IPS-15b (cell line): ENCODE measurements at regions not wholly inside any gene's neighbourhood (a gene's known extent, or its start where the extent isn't known, plus 50 kb on each side); places are given as distances from the start of the nearest gene placed in this dataset.

Experiments
- H3K27me3 ChIP-seq: one replicate; pipeline ENCODE4 v1.6.1; 2013; ENCODE audit warnings: low read length; ENCODE audit not compliant: control insufficient read depth, insufficient read depth
- H3K36me3 ChIP-seq: one replicate; pipeline ENCODE4 v1.6.1; 2013; ENCODE audit warnings: low read length; ENCODE audit not compliant: control insufficient read depth, insufficient read depth
- H3K4me1 ChIP-seq: one replicate; pipeline ENCODE4 v1.6.1; 2013; ENCODE audit warnings: mild to moderate bottlenecking, low read length; ENCODE audit not compliant: control insufficient read depth, insufficient read depth
- H3K4me3 ChIP-seq: one replicate; pipeline ENCODE4 v1.5.1; 2013; ENCODE audit warnings: low read depth, low read length
- H3K9ac ChIP-seq: one replicate; pipeline ENCODE4 v1.6.1; 2013; ENCODE audit warnings: low read depth, mild to moderate bottlenecking, low read length
- H3K9me3 ChIP-seq: one replicate; pipeline ENCODE4 v1.6.1; 2013; ENCODE audit warnings: mild to moderate bottlenecking, low read length; ENCODE audit not compliant: control insufficient read depth, insufficient read depth

DNA sequence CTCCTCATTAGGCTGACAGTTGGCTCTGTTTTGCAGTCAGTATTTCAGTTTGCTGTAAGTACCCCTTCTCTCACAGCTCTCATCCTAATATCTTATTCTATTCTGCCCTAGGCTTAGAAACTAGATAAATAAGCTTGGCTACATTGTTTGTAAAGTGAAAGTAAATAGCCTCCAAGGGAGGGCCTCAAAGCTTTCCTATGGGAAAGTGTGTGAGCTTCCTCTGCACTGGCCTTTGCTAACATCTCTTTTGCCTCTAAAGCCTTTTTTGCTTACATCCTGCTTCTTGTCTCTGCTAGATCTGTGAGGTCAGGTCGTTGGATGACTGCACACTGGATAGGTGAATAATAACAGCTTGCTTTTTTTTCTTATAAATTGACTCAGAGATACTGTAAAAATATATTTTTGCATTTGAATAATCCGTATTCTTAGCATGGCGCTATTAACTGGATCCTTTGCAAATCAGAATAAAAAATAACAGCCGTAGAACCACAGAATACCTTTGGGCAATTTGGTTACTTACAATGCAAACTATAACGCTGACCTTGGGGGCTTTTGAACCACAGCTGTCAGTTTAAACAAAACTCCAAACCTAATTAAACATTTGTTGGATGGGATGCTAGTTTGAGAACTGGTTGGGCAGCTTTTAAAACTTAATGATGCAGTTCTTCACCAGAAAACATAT lies 55.1 kb downstream of the TTC6 start:
- H3K36me3 ChIP-seq: no peaks in the 10 kb centered on the region
- peaks cover 7% of the 10 kb centered on the region for H3K4me1 ChIP-seq
- no peaks in the 10 kb centered on the region for H3K27me3 ChIP-seq
- no peak overlapping the region for H3K4me3 ChIP-seq
- no peak overlapping the region for H3K9ac ChIP-seq
- H3K9me3 ChIP-seq: no peaks in the 10 kb centered on the region

DNA sequence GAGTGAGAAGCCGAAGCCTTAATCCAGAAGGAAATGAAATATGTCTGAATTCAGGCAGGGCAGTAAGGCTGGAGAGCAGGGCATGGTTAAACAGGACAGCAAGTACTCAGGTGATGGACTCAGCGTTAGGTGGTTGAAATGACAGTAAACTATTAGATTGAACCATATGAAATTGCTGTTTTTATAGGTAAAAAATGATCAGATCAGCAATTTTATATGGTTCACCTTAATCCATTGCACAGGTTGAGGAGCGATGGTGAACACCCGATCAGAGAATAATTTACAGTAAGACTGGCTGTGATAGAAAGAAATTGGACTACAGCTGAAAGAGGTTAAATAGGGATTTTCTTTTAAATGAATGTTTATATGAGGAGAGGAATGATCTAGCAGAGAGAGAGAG lies 56.6 kb downstream of the TTC6 start:
- H3K9ac ChIP-seq: no peak overlapping the region
- H3K9me3 ChIP-seq: no peaks in the 10 kb centered on the region
- no peaks in the 10 kb centered on the region for H3K36me3 ChIP-seq
- no peak overlapping the region for H3K4me3 ChIP-seq
- H3K27me3 ChIP-seq: no peaks in the 10 kb centered on the region
- peaks cover 7% of the 10 kb centered on the region for H3K4me1 ChIP-seq

DNA sequence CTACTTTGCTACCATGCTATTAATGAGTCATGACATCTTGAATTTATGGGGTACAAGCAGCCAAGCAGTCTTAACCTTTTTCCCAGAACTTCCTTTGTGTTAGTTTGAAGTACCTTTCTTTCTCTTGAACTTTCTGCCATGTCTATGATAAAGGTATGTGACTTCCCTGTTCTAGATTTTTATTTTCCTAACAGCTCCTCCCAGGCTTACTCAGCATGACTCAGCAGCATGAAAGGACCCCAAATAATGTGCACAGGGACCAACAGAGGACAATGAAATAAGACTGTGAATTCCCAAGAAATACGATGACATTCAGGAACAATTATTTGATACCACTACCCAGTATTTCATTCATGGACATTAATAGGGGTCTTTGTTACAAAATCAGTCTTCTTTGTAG lies 60.0 kb downstream of the TTC6 start:
- Histone ChIP-seq H3K27me3 (no peaks in the 10 kb centered on the region), H3K36me3 (no peaks in the 10 kb centered on the region), H3K4me3 (no peak overlapping the region), H3K9me3 (no peaks in the 10 kb centered on the region), H3K9ac (no peak overlapping the region), H3K4me1 (peaks cover 4% of the 10 kb centered on the region)

DNA sequence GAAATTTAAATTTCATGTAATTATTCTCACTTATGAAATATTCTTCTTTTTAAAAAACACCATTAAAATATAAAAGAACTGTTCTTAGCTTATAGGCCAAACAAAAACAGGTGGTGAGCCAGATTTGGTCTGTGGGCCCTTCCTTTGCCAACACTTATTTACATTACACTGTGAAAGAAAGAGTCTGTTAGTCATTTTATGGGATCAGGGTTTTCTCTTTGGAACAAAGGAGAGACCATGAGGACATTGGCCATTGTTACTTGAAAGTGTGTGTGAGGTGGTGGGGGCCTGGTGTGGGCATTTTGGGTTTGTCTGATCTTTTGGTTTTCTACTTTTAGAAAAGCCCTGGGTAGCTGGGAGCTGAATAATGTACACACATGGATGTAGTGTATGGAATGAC lies 62.7 kb downstream of the TTC6 start:
- H3K9ac ChIP-seq: no peak overlapping the region
- H3K4me1 ChIP-seq: no peaks in the 10 kb centered on the region
- H3K27me3 ChIP-seq: no peaks in the 10 kb centered on the region
- H3K4me3 ChIP-seq: no peak overlapping the region
- no peaks in the 10 kb centered on the region for H3K36me3 ChIP-seq
- H3K9me3 ChIP-seq: no peaks in the 10 kb centered on the region

DNA sequence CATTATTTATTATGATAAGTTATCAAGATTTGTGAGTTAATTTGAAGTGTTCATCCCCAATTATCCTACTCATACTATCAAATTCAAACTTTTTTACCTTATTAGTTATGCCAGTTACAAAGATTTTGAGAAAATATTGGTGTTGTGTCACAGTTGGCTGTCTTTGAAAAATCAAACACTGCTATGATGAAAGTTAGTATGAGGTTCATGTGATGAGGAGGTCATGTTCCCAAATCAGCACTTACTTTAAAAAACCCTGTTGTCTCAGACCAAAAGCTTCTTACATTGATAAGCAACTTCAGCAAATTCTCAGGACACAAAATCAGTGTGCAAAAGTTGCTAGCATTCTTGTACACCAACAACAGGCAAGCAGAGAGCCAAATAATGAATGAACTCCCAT lies 68.1 kb downstream of the TTC6 start:
- no peaks in the 10 kb centered on the region for H3K36me3 ChIP-seq
- no peak overlapping the region for H3K4me3 ChIP-seq
- H3K9ac ChIP-seq: no peak overlapping the region
- H3K27me3 ChIP-seq: no peaks in the 10 kb centered on the region
- H3K9me3 ChIP-seq: no peaks in the 10 kb centered on the region
- H3K4me1 ChIP-seq: no peaks in the 10 kb centered on the region

DNA sequence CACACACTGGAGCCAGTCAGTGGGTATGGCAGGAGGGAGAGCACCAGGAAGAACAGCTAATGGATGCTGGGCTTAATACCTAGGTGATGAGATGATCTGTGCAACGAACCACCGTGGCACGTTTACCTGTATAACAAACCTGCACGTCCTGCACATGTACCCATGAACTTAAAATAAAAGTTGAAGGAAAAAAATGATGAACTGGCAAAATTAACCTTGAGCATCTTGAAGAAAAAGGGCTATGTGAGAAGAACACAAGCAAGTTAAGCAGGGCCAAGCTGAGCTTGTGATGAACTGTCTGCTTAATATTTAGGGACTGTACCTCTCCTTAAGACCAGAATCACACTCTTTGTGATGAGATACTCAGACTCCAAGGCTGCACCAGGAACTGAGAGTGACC lies 70.0 kb downstream of the TTC6 start:
- Histone ChIP-seq H3K36me3 (no peaks in the 10 kb centered on the region), H3K27me3 (no peaks in the 10 kb centered on the region), H3K9ac (no peak overlapping the region), H3K9me3 (no peaks in the 10 kb centered on the region), H3K4me1 (no peaks in the 10 kb centered on the region), H3K4me3 (no peak overlapping the region)

DNA sequence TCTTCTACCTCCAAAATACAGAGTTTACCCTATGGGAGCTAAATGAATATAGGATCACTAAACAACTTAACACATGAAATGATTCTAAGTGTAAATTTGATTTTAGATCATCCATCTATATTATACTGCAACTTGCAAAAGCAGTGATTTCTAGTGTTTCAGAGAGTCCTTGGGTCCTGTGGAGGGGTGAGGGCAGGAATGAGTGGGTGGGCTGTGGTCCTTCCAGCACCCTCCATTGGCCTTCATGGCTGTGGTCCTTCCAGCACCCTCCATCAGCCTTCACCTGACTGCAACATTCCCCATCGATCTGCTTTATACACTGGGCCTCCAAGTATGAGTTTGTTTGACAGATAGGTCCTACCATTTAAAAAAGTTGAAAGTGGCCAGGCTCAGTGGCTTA lies 70.5 kb downstream of the TTC6 start:
- H3K27me3 ChIP-seq: no peaks in the 10 kb centered on the region
- no peaks in the 10 kb centered on the region for H3K9me3 ChIP-seq
- H3K4me1 ChIP-seq: no peaks in the 10 kb centered on the region
- H3K36me3 ChIP-seq: no peaks in the 10 kb centered on the region
- no peak overlapping the region for H3K9ac ChIP-seq
- H3K4me3 ChIP-seq: no peak overlapping the region

DNA sequence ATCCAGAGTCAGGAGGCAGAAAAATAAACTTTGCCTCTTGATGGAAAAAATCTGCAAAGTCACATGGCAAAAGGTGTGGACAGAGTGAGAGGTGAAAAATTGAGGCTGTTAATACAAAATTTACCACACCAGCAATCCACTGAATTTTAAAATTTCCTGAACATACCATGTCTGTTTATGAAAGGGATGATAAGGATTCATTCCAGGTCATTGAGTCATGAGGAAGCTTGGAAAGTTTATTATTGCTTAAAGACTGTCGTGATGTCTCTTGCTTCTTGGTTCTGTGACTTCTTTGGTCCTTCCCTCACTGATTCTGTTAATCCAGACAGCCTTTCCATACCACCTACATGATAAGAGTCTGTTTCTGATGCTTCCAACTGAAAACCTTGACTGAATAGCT lies 73.2 kb downstream of the TTC6 start:
- Histone ChIP-seq H3K36me3 (no peaks in the 10 kb centered on the region), H3K4me3 (no peak overlapping the region), H3K9me3 (no peaks in the 10 kb centered on the region), H3K27me3 (no peaks in the 10 kb centered on the region), H3K4me1 (no peaks in the 10 kb centered on the region), H3K9ac (no peak overlapping the region)

DNA sequence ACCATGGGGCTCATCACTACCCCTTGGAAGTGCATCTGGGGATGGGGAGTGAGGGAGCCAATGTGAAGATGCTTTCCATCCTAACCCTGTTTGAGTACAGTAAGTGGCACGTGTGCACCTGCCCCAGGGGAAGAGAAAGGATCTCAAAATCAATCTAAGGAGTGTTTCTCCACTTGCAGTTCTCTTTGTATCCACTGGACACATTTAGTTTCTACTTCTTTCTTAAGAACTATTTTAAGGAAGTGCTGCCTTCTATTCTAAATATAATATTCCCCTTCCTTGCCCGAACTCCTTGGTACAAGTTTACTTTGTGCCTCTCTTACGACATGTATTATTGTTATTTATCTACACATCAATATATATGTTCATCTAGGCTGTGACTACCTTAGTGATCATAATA lies 73.8 kb downstream of the TTC6 start:
- no peak overlapping the region for H3K4me3 ChIP-seq
- H3K36me3 ChIP-seq: no peaks in the 10 kb centered on the region
- H3K4me1 ChIP-seq: no peaks in the 10 kb centered on the region

DNA sequence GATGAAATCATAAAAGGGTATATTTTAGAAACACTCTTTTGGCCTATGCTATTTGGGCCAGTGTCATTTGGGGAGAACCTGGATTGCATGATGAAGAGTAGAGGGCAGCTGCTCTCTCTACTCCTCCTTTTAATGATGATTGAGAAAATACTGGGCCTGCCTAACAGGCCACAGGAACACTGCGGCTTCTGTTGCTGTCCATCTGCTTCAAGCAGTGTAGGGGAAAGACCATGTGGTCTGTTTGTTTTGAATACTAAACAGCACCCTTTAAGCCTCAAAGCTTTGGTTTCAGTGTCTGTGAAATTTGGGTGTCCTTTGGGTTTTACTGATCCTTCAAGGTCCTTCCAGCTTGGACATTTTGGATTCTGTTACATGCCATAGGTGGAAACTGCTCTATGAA lies 78.0 kb downstream of the TTC6 start:
- no peaks in the 10 kb centered on the region for H3K4me1 ChIP-seq
- no peaks in the 10 kb centered on the region for H3K36me3 ChIP-seq
- no peaks in the 10 kb centered on the region for H3K27me3 ChIP-seq

More for the DNA sequence above, 73.8 kb downstream of the TTC6 start:
- Histone ChIP-seq H3K9ac (no peak overlapping the region), H3K9me3 (no peaks in the 10 kb centered on the region), H3K27me3 (no peaks in the 10 kb centered on the region)

DNA sequence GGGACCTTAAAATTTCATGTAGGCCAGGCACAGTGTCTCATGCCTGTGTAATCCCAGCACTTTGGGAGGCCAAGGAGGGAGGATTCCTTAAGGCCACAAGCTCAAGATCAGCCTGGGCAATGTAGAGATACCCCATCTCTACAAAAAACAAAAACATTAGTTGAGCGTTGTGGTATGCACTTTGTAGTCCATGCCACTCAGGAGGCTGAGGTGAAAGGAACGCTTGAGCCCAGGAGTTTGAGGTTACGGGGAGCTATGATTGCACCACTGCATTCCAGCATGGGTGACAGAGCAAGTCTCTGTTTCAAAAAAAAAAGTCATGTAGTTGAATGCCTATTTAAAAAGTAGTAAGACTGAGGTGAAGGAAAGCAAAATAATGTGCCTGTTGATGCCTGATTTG lies 83.5 kb downstream of the TTC6 start:
- no peak overlapping the region for H3K4me3 ChIP-seq
- no peaks in the 10 kb centered on the region for H3K27me3 ChIP-seq
- no peaks in the 10 kb centered on the region for H3K9me3 ChIP-seq
- no peak overlapping the region for H3K9ac ChIP-seq
- no peaks in the 10 kb centered on the region for H3K36me3 ChIP-seq
- H3K4me1 ChIP-seq: no peaks in the 10 kb centered on the region

More for the DNA sequence above, 78.0 kb downstream of the TTC6 start:
- Histone ChIP-seq H3K9me3 (no peaks in the 10 kb centered on the region), H3K4me3 (no peak overlapping the region), H3K9ac (no peak overlapping the region)

DNA sequence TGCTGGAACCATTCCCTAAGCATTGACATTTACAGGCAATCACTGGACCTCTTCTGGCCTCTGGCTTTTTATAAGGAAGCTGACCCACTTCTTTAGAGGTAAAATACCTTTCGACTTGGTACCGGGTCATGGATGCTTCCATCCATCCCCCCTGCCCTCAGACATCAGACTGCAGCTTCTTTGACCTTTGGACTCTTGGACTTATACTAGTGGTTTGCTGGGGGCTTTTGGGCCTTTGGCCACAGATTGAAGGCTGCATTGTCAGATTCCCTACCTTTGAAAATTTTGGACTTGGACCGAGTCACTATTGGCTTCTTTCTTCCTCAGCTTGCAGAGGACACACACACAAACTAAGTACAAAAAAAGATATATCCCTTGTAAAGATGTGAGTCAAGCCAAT lies 86.1 kb downstream of the TTC6 start:
- no peak overlapping the region for H3K9ac ChIP-seq
- H3K36me3 ChIP-seq: no peaks in the 10 kb centered on the region
- no peaks in the 10 kb centered on the region for H3K4me1 ChIP-seq
- H3K4me3 ChIP-seq: no peak overlapping the region
- H3K27me3 ChIP-seq: no peaks in the 10 kb centered on the region
- no peaks in the 10 kb centered on the region for H3K9me3 ChIP-seq
